Adipocyte (in vitro differentiated cells): ENCODE measurements at regions not wholly inside any gene's neighbourhood (a gene's known extent, or its start where the extent isn't known, plus 50 kb on each side); places are given as distances from the start of the nearest gene placed in this dataset.

ENCODE experiments used
- DNase-seq: peaks from one replicate; pipeline ENCODE4 v3.0.0-alpha.2; 2015; ENCODE audit warnings: low read depth
- H3K27me3 ChIP-seq: replicated peaks from 2 replicates; pipeline ENCODE4 v1.7.0; 2013; ENCODE audit warnings: mild to moderate bottlenecking, low read length, moderate library complexity; ENCODE audit not compliant: control insufficient read depth, insufficient read depth
- H3K36me3 ChIP-seq: 2 replicates; pipeline ENCODE4 v1.7.0; 2013; ENCODE audit warnings: low read length, mild to moderate bottlenecking, moderate library complexity; ENCODE audit not compliant: control insufficient read depth, insufficient read depth, severe bottlenecking
- H3K4me1 ChIP-seq: 2 replicates; pipeline ENCODE4 v1.7.0; 2013; ENCODE audit warnings: mild to moderate bottlenecking, low read length, moderate library complexity; ENCODE audit not compliant: control insufficient read depth, insufficient read depth
- H3K4me3 ChIP-seq: 2 replicates; pipeline ENCODE4 v1.7.0; 2013; ENCODE audit warnings: mild to moderate bottlenecking, low read length, moderate library complexity
- H3K9ac ChIP-seq: 2 replicates; pipeline ENCODE4 v1.7.0; 2013; ENCODE audit warnings: mild to moderate bottlenecking, low read length, moderate library complexity
- H3K9me3 ChIP-seq: 2 replicates; pipeline ENCODE4 v1.7.0; 2013; ENCODE audit warnings: mild to moderate bottlenecking, low read length, moderate library complexity; ENCODE audit not compliant: control insufficient read depth

DNA sequence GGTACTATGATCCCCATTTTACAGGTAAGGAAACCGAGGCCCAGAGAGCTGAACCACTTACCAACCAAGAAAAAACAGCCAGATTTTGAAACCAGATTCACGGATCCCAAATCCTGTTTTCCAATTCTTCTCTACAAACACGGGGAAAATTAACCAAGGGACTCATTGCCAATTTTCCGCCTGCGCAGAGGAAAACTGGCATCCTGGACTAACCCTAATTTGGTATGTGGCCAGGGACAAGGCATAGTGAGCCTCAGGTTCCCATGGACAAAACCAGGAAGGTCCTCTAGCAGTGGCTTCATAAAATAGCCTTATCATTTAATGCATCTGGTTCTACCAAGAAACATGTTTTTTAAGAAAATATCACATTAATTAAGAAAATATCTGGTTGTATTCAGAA lies 517.3 kb downstream of the MED13L start:
- H3K36me3 ChIP-seq: no peaks in the 10 kb centered on the region
- no peaks in the 10 kb centered on the region for H3K9me3 ChIP-seq
- no peaks in the 10 kb centered on the region for H3K4me1 ChIP-seq
- DNase-seq: no peak
- H3K27me3 ChIP-seq: peaks cover 6% of the 10 kb centered on the region
- no peak overlapping the region for H3K4me3 ChIP-seq
- no peak overlapping the region for H3K9ac ChIP-seq

GRCh38 chr12:115758877-115759620 lies 518.4 kb downstream of the MED13L start:
- DNase-seq: peak; percentile 62
- Histone ChIP-seq H3K36me3 (no peaks in the 10 kb centered on the region), H3K9me3 (no peaks in the 10 kb centered on the region), H3K4me3 (no peak overlapping the region), H3K27me3 (peaks cover 7% of the 10 kb centered on the region), H3K9ac (no peak overlapping the region), H3K4me1 (no peaks in the 10 kb centered on the region)

DNA sequence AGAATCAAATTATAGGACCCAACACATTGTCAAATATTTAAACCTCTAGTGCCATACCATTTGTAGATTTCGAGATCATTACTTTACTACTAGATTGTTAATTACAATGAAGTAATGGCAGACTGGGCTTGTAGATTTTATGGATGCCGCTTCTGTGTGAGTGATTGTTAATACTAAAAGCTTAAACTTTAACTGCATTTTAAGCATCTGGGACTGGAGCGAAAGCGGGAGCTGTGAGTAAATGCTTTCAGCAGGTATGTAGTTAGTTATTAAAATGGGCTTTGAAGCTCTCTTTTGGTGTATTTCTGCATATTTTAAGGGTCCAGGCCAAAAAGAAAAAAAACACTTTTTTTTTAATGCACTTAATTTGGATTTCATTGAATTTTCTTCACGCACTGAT lies 519.3 kb downstream of the MED13L start:
- Histone ChIP-seq H3K4me3 (no peak overlapping the region), H3K9me3 (no peaks in the 10 kb centered on the region), H3K36me3 (no peaks in the 10 kb centered on the region), H3K4me1 (no peaks in the 10 kb centered on the region), H3K27me3 (peaks cover 7% of the 10 kb centered on the region), H3K9ac (no peak overlapping the region)
- DNase-seq: peak; percentile 38

GRCh38 chr12:115756804-115757203 lies 520.7 kb downstream of the MED13L start:
- Histone ChIP-seq H3K36me3 (no peaks in the 10 kb centered on the region), H3K4me1 (peaks cover 6% of the 10 kb centered on the region), H3K9me3 (no peaks in the 10 kb centered on the region), H3K9ac (no peak overlapping the region), H3K27me3 (peaks cover 7% of the 10 kb centered on the region), H3K4me3 (no peak overlapping the region)
- peak; percentile 60 for DNase-seq

- Histone ChIP-seq H3K36me3 (no peaks in the 10 kb centered on the region), H3K9ac (no peak overlapping the region), H3K4me3 (no peak overlapping the region), H3K9me3 (no peaks in the 10 kb centered on the region), H3K4me1 (peaks cover 12% of the 10 kb centered on the region), H3K27me3 (peaks cover 7% of the 10 kb centered on the region)
- peak; percentile 65 for DNase-seq
Observed at GRCh38 chr12:115756271-115756670, 521.2 kb downstream of the MED13L start.

- Histone ChIP-seq H3K4me3 (no peak overlapping the region), H3K27me3 (peaks cover 6% of the 10 kb centered on the region), H3K9me3 (no peaks in the 10 kb centered on the region), H3K9ac (no peak overlapping the region), H3K36me3 (no peaks in the 10 kb centered on the region), H3K4me1 (peaks cover 12% of the 10 kb centered on the region)
- DNase-seq: peak; percentile 48
Observed at GRCh38 chr12:115755725-115756085, 521.8 kb downstream of the MED13L start.

DNA sequence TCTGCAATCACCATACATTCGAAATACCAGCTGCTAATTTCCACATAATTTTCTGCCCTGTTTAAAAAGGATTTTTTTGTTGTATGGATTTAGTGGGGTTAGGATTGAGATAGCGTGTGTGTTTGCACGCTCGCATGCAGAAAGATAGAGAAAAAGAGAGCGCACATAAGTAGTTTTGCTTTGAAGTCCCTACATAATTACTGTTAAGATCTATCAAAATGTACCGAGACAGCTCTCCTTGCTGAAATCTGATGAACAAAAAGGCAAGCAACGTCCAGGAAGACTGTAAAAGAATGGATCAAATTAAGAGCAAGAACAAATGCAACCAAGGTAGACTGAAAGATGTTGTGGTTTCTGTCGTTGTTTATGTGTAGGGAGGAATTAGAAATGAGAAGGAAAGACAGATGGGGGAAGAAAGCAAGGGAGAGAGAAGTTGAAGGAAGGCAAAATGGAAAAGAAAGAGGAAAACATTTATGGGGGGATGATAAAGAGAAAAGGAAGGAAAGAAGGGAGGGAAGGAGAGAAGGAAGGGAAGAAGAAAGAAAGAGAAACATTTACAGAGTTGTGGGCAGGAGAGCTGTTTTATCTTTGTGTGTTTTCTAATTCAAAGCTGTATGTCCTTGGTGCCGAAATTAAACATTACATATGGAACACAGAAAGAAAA lies 522.3 kb downstream of the MED13L start:
- Histone ChIP-seq H3K4me1 (peaks cover 12% of the 10 kb centered on the region), H3K27me3 (peaks cover 5% of the 10 kb centered on the region), H3K36me3 (no peaks in the 10 kb centered on the region), H3K9ac (no peak overlapping the region), H3K4me3 (no peak overlapping the region), H3K9me3 (no peaks in the 10 kb centered on the region)
- DNase-seq: peak; percentile 51

DNA sequence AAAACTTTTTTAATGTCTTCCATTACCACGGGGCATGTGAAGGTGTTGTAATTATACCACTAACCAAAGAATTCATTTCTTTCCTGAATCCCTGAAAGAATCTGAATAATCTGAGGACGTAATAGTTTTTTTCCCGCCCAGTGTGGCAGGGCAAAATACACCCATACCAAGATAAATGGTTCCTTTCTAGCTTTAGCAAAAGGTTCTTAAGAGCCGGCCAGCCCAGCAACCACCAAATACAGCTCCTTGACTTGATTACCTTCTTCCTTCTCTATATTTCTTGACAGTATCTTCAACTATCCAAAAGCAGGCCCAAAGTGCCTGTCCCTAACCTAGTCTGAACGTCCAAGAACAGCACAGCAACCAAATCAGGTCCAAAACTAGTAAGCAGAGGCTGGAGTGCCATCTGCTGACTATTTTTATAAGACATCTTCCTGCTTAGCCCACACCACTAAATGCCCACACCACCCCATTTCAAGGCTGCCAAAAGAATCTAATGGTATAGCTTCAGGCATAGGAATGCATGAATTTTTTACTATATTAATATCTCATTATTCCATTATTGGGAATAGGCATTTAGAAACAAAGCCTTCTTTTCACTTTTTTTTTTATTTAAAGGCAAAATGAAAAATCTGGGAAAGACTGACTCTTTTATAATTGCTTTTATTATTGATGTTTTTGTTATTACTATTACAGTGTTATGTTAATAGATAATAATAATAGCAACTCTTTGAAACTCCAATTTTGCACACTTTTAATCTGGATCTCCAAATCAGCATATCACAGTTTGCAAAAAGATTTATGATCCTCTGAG lies 524.4 kb downstream of the MED13L start:
- H3K4me3 ChIP-seq: no peak overlapping the region
- peaks cover 5% of the 10 kb centered on the region for H3K27me3 ChIP-seq
- H3K4me1 ChIP-seq: peaks cover 12% of the 10 kb centered on the region
- H3K9me3 ChIP-seq: no peaks in the 10 kb centered on the region
- H3K9ac ChIP-seq: no peak overlapping the region
- H3K36me3 ChIP-seq: no peaks in the 10 kb centered on the region
- DNase-seq: peak; percentile 95

DNA sequence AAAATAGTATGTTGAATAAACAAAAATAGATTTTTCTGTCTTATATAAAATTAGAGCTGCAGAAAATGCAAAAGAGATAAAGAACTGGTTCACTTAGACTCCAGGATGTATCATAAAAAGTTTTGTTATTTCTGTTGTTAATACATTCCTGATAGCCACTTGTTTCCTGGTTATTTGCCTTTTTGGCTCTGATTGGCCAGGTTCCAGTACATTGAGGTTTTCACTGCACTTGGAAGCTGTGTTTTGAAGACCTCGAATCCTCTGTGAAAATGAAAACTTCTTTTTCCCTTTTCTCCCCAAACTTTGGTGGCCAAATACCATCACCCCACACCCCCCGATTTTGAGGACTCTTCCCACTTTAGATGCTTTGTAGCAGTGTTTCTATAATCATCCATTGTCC lies 525.3 kb downstream of the MED13L start:
- Histone ChIP-seq H3K27me3 (peaks cover 5% of the 10 kb centered on the region), H3K36me3 (no peaks in the 10 kb centered on the region), H3K9ac (no peak overlapping the region), H3K4me1 (peaks cover 12% of the 10 kb centered on the region), H3K4me3 (no peak overlapping the region), H3K9me3 (no peaks in the 10 kb centered on the region)
- DNase-seq: peak; percentile 46

DNA sequence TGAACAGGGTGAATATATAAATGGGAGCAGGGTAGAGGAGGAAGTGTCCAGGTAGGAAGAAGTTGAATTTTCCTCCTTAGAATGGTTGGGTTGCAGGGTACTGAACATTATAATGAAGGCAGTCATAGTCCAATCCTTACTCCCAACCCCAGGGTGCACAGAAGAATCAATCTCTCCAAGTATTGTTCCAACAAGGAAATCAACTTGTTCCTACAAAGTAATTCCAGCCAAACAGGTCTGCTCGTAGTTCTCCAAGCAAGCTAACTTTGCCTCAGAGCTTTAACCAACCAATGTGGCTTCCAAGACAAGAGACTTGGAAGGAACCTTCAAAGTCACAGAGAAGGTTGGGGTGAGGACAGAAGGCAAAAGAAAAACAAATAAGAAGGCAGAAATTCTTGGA lies 527.2 kb downstream of the MED13L start:
- Histone ChIP-seq H3K9me3 (no peaks in the 10 kb centered on the region), H3K36me3 (no peaks in the 10 kb centered on the region), H3K9ac (no peak overlapping the region), H3K4me3 (no peak overlapping the region), H3K4me1 (peaks cover 12% of the 10 kb centered on the region), H3K27me3 (peaks cover 2% of the 10 kb centered on the region)
- no peak for DNase-seq

- no peaks in the 10 kb centered on the region for H3K36me3 ChIP-seq
- H3K4me3 ChIP-seq: no peak overlapping the region
- no peak for DNase-seq
- peaks cover 12% of the 10 kb centered on the region for H3K4me1 ChIP-seq
- no peak overlapping the region for H3K9ac ChIP-seq
- no peaks in the 10 kb centered on the region for H3K27me3 ChIP-seq
- H3K9me3 ChIP-seq: no peaks in the 10 kb centered on the region
Observed at GRCh38 chr12:115749071-115749841, 528.2 kb downstream of the MED13L start.
